HG03520 (cell line): ENCODE measurements at regions not wholly inside any gene's neighbourhood (a gene's known extent, or its start where the extent isn't known, plus 50 kb on each side); places are given as distances from the start of the nearest gene placed in this dataset.

Experiments used
- ATAC-seq: cut with Tn5 transposase; IDR thresholded peaks from one replicate; pipeline ENCODE4 v1.9.1; 2021; ENCODE audit warnings: mild to moderate bottlenecking, moderate library complexity; ENCODE audit not compliant: unreplicated experiment

GRCh38 chr17:14833201-14833785, 431.8 kb downstream of the PMP22 start:
- no peak for ATAC-seq

GRCh38 chr17:14831491-14831890, 433.6 kb downstream of the PMP22 start:
- ATAC-seq: no peak

DNA sequence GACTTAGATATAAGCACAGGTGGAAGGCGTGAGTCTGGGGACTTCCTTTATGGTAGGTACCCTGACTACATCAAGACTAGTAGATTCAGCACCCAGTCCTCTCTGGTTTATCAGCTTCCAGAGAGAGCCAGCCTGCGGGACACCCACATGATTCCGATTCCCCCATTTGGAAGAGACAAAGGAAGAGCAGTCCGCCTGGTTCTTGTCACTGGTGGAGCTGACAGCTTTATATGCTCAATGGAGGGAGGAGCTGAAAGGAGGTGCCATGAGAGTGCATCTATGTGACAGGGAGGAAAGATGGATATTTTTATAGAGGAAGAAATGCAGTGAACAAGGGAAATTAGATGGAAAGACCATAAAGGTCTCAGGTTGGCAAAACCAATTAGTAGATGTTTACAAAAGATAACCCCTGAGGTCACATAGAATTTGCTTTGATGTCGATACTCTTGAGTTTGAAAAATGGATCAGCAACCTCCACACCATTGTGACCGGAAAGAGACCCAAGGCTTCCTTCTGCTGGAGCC, 437.7 kb downstream of the PMP22 start:
- ATAC-seq: no peak

DNA sequence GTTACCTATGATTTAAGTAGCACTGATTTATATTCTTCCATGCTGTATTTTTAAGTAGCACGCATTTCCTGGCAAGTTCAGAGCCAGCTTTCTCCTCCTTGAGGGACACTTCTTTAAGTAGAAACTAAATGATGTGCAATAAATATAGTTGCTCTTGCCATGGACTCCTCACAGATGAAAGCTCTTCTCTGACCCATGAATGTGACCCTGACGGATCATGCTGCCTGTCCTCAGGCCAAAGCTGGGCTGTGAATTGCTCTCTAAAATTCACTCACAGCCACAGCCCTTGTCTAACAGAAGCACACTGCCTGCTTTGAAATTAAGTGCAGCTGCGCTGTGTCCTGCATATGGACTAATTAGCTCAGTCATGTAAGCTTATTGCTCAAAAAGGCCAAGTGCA, 438.8 kb downstream of the PMP22 start:
- no peak for ATAC-seq

- no peak for ATAC-seq
Observed at GRCh38 chr17:14818469-14818868, 446.7 kb downstream of the PMP22 start.

DNA sequence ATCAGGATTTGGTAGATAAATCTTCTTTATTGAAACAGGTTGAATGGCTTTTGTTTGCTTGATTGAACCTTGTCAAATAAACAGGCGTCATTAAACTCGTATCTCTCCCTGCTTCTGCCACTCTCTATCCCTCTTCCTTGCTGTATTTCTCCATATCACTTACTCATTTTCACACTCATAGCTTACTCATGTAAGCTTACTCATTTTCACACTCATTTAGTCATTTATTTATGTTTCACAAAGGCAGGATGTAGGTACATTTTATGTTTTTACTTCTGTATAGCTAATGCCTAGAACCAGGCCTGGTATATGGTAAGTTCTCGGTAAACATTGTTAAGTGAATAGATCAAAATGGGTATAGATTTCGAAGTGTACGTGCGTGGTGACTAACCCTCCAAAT, 450.0 kb downstream of the PMP22 start:
- no peak for ATAC-seq

DNA sequence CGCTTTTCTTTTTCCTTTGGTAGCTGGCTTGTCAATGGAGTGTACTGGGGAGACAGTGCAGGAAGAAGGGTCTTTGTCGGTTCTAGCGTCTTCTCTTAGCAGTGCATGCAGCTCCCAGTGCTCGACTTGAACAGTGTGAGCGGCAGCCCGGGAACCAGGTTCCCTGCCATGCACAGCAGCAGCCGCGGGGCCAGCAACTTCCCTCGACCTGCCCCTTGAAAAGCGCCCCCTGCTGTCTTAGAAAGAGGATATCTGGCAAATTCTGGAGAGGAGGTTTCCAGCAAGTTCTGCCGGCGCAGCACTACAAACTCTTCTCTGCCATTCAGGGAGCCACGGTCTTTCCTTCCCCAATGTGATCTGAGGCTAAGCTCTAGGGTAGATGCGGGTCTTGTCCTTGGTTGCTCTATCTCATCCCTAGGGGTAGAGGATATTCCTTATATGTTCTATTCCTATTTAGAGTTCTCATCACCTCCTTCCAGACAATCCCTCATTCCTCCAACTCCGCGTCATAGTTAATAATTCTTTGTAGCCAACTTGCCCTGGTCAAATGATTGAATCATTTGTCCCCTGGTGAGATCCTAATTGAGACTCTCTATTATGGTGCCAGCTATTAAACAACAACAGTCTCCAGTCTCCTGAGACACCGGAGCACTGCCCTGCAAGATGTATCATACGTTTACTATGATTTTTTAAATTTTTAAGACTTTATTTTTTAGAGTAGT, 451.3 kb downstream of the PMP22 start:
- ATAC-seq: no peak

- ATAC-seq: no peak
Observed at GRCh38 chr17:14808425-14808824, 456.7 kb downstream of the PMP22 start.

DNA sequence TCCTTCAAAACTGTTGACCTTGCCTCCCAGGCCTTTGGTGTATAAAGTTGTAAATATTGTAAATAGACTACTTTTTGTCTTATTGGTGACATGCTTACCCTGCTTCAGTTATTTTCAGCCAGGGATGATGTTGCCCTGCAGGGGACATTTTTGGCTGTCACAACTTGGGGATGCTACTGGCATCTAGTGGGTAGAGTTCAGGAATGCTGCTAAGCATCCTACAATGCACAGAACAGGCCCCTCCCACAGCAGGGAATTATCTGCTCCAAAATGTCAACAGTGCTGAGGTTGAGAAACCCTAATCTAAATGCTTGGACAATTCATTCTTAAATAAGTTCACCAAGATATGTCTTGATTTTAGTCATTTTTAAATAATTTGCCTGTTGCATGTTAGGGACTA, 459.8 kb downstream of the PMP22 start:
- no peak for ATAC-seq

GRCh38 chr17:14803826-14804225, 461.3 kb downstream of the PMP22 start:
- no peak for ATAC-seq

DNA sequence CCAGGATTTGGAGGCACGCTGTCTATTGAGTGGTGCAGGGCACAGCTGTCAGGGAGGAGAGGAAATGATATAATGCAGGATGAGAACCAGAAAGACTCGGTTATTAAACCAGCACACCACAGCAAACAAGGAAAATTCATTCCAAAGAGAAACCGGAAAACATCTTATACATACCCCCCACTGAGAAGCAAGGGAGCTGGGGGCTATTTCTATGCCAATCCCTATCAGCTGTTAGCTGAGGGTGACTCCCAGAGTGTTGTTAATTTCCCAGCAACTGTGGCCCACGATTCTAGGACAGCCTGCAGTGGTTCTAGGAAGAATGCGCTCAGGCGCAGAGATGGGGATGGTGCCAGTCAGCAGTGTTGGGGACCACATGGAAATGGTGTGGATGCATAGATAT, 467.3 kb downstream of the PMP22 start:
- no peak for ATAC-seq

DNA sequence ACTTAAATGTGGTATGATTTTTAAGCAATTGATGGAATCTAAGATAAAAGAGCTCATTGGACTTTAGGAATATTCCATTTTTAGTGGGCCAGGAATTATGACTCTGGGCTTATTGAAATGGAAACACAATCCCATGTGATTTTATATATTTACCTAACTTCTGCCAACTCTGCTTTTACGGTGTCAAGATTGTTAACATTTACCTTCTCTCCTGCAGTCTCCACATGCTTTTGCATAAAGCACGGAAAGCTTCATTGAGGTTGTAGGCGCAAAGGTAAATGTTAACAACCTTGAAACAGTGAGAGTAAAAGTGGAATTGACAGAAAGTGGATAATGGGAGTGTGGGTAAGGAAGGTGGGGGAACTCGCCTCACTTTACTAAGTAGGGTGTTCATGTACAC, 468.1 kb downstream of the PMP22 start:
- ATAC-seq: no peak

GRCh38 chr17:14794961-14795360, 470.2 kb downstream of the PMP22 start:
- no peak for ATAC-seq

DNA sequence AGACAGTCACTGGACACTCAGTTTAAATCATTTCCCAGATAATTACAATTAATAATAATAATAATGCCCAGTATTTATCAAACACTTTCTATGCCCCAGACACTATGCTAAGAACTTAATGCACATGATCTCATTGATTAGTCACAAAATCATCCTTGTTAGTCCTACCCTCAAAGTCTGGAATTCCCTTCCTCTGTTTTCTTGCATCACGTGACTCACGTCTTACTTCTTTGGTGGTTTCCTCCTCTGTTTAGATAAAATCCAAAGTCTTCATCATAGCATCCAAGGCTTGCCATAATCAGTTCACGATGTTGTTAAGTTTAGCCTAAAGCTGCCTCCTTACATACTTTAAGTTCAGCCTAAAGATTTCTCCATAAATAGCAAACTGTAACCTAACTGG, 471.9 kb downstream of the PMP22 start:
- ATAC-seq: no peak

DNA sequence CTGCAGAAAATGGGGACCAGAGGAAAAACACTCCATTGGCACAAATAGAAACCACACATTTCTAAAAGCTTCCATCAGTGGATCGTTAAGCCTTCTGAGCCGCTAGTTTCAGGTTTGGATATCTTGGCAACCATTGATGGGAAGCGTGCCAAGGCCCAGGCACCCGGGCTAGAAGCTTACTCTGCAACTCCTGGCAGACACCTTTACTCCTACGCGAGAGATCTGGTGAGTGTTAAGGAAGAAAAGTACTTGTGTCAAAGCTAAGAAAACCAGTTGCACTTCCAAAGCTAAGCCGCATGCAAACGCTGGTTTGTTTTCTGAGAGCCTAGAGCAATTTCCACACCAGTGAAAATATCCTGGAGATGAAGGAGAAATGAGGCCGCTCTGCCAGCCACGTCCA, 472.4 kb downstream of the PMP22 start:
- ATAC-seq: no peak

DNA sequence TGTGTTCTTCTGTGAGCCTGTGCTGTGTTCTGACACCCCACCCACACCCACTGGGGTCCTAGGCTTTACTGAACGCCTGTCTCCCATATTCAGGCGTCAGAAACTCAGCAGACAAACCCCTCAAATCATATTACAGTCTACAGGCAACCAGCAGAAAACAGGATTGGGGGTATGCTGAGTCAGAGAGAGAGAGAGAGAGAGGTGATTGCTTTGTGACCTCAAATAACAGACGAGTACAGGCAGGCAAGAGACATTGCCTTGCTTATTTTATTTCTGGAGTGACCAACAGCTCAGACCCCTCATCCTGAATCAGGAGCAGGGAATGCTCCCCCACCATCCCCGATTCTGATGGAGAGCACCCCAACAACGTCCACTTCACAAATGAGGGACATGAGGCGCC, 473.9 kb downstream of the PMP22 start:
- no peak for ATAC-seq

DNA sequence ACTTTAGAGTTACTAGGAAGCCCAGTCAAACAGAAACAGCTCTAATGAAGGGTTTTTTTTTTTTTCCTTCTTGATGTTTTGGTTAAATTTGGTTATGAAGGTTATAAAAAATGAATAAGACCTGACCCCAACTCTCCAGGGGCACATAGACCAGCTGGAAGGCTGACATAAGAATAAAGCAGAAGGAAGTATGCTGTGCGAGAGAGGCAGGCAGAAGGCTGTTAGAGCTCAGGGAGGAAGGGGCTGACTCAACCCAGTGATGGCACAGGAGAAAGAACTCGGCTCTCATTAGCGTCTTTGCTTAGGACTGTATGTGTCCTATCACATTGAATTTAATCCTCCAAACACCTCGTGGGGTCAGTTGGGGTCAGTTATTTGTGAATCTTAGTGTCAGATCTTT, 474.6 kb downstream of the PMP22 start:
- ATAC-seq: peak; percentile 56

- peak; percentile 85 for ATAC-seq
Observed at GRCh38 chr17:14784997-14785696, 480.0 kb downstream of the PMP22 start.

DNA sequence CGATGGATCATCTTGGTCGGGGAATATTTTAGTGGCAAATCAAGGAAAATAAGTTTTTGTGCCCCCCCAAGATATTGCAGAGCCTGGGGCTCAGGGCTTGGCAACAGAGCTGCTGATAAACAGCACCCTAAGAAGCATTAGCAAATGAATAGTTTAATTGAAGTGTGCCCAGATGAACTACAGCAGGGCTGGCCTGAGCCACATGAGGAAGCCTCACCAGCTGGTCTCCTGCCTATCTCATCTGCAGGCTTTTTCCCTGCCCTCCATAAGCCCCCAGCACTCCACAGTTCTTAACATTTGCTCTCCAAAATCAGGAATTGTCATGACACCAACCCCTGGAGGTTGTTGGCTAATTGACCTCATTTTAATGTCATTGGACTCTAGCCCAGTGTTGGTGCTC, 480.2 kb downstream of the HS3ST3B1 start:
- ATAC-seq: no peak

- ATAC-seq: no peak
Observed at GRCh38 chr17:14780097-14780651, 479.3 kb downstream of the HS3ST3B1 start.

- no peak for ATAC-seq
Observed at GRCh38 chr17:14779241-14779640, 478.4 kb downstream of the HS3ST3B1 start.

- ATAC-seq: no peak
Observed at GRCh38 chr17:14777291-14777690, 476.4 kb downstream of the HS3ST3B1 start.
